Peyer's patch (tissue), 4 donors: ENCODE measurements at regions not wholly inside any gene's neighbourhood (a gene's known extent, or its start where the extent isn't known, plus 50 kb on each side); places are given as distances from the start of the nearest gene placed in this dataset.

Experiments
- DNase-seq, 3 donors: peaks; one replicate each; pipeline ENCODE4 v3.0.0-alpha.2; 2017 to 2019
- H3K27ac ChIP-seq, 4 donors: fragments of 200-600 bp; sonication (generic); one replicate each; pipeline ENCODE4 v1.5.1; 2016 to 2019
- H3K27me3 ChIP-seq, 2 donors: fragments of 200-600 bp; sonication (generic); one replicate each; pipeline ENCODE4 v1.5.1; 2019
- H3K36me3 ChIP-seq, 3 donors: fragments of 200-600 bp; sonication (generic); one replicate each; pipeline ENCODE4 v1.5.1; 2016 to 2019
- H3K4me1 ChIP-seq, 4 donors: fragments of 200-600 bp; sonication (generic); one replicate each; pipeline ENCODE4 v1.5.1; 2016 to 2019
- H3K4me3 ChIP-seq, 4 donors: fragments of 200-600 bp; sonication (generic); 1 replicate in 3 of 4; 2 replicates in 1 of 4; pipeline ENCODE4 v1.5.1; 2016 to 2019; ENCODE audit warnings: mild to moderate bottlenecking in 1 of 4
- H3K9me3 ChIP-seq, 4 donors: fragments of 200-600 bp; sonication (generic); one replicate each; pipeline ENCODE4 v1.5.1; 2016 to 2019; ENCODE audit warnings: mild to moderate bottlenecking in 1 of 4
- POLR2A ChIP-seq, 2 donors: fragments of 450-650 bp; IDR thresholded peaks; one replicate each; pipeline ENCODE4 v1.5.1; 2017; ENCODE audit warnings: antibody characterized with exemption in 2 of 2, mild to moderate bottlenecking in 2 of 2, moderate library complexity in 2 of 2
- TF ChIP-seq, protein P1 (sequence below), 6 experiments: fragments of 450-650 bp in 4 of 6; fragments of 200-600 bp in 2 of 6; sonication (generic) in 1 of 6; IDR thresholded peaks; one replicate each; pipeline ENCODE4 v1.5.1; 2017 to 2019; ENCODE audit warnings: antibody characterized with exemption in 6 of 6, mild to moderate bottlenecking in 3 of 6, moderate library complexity in 1 of 6

DNA sequence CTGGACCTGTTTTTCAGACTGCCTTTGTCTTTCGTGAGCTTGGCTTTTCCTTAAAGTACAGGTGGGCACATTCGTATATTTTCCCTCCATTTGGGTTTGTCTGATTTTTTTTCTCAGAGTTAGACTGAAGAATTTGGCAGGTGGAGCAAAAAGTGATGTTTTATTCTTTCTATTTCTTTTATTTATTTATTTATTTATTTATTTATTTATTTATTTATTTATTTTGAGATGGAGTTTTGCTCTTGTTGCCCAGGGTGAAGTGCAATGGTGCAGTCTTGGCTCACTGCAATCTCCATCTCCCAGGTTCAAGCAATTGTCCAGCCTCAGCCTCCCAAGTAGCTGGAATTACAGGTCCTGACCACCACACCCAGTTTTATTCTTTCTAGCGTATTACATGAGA lies 1805.1 kb upstream of the WWC1 start:
- DNase-seq: no peak
- Histone ChIP-seq H3K4me3 (no peak overlapping the region), H3K36me3 (no peaks in the 10 kb centered on the region), H3K27me3 (no peaks in the 10 kb centered on the region), H3K27ac (no peak overlapping the region), H3K4me1 (no peaks in the 10 kb centered on the region), H3K9me3 (no peaks in the 10 kb centered on the region)
- no peak for TF ChIP-seq POLR2A (IDR thresholded peaks at IDR 0.05)
- TF ChIP-seq, protein P1, sequence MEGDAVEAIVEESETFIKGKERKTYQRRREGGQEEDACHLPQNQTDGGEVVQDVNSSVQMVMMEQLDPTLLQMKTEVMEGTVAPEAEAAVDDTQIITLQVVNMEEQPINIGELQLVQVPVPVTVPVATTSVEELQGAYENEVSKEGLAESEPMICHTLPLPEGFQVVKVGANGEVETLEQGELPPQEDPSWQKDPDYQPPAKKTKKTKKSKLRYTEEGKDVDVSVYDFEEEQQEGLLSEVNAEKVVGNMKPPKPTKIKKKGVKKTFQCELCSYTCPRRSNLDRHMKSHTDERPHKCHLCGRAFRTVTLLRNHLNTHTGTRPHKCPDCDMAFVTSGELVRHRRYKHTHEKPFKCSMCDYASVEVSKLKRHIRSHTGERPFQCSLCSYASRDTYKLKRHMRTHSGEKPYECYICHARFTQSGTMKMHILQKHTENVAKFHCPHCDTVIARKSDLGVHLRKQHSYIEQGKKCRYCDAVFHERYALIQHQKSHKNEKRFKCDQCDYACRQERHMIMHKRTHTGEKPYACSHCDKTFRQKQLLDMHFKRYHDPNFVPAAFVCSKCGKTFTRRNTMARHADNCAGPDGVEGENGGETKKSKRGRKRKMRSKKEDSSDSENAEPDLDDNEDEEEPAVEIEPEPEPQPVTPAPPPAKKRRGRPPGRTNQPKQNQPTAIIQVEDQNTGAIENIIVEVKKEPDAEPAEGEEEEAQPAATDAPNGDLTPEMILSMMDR (IDR thresholded peaks at IDR 0.05): no peak

DNA sequence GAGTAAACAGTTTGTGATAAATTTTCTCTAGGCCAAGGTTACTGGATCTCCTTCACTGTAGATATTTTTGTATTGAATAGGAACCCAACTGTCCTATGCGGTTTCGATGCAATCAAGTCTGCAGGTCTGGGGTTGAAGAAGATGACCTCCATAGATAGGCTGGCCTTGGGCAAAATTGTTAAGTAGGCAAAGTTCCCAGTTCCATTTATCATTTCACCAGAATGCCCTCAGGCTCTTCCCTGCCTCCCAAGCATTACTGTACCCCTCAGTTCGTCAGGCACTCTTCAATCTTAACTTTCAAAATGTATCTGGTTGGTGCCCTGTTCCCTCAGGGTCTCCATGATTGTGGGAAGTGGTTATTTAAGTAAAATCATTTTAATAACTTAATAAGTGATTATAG lies 1802.9 kb upstream of the WWC1 start:
- H3K27ac ChIP-seq: no peak overlapping the region
- no peaks in the 10 kb centered on the region for H3K27me3 ChIP-seq
- TF ChIP-seq, protein P1 (IDR thresholded peaks at IDR 0.05): no peak
- TF ChIP-seq POLR2A (IDR thresholded peaks at IDR 0.05): no peak
- H3K4me1 ChIP-seq: no peaks in the 10 kb centered on the region
- DNase-seq: no peak
- H3K36me3 ChIP-seq: no peaks in the 10 kb centered on the region
- H3K4me3 ChIP-seq: no peak overlapping the region
- no peaks in the 10 kb centered on the region for H3K9me3 ChIP-seq

DNA sequence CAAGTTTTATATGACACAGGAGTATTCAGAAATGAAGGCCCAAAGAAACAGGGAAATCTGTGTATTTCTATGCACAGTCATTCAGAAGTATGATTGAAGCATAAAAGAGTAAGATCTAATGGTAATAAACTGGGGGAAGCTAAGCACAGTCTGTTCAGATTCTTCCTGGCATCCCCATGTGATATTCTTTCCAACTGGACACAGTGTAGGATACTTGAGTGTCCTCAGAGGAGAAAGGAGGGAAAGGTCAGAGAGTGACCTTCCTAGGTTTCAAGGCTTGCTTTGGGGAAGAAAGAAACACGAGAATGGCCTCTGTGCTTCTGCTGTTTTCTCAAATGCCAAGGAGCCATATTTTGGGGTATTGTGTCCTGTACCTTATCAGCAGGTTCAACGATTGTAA lies 1798.4 kb upstream of the WWC1 start:
- DNase-seq: no peak
- H3K36me3 ChIP-seq: no peaks in the 10 kb centered on the region
- H3K4me3 ChIP-seq: no peak overlapping the region
- TF ChIP-seq, protein P1 (IDR thresholded peaks at IDR 0.05): no peak
- TF ChIP-seq POLR2A (IDR thresholded peaks at IDR 0.05): no peak
- H3K27me3 ChIP-seq: no peaks in the 10 kb centered on the region
- no peaks in the 10 kb centered on the region for H3K9me3 ChIP-seq
- no peak overlapping the region for H3K27ac ChIP-seq
- H3K4me1 ChIP-seq: no peaks in the 10 kb centered on the region

DNA sequence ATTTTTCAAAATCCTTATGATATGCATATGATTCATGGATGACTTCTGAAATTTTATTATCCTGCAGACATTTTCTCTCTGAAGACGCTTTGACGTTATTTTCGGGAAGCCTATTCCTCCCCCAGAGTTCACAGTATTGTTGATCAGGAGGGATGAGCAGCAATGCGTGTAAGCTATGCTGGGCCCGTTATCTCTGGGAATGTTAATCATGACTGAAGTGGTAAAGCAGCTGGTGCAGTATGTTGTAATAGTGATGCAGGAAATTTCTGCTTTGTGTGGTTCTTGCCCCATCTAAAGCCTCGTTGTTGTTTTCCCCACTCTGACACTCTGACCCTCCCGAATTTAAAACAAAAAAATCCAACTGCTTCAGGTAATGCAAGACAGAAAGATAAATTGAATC lies 1797.8 kb upstream of the WWC1 start:
- Histone ChIP-seq H3K4me3 (no peak overlapping the region), H3K27me3 (no peaks in the 10 kb centered on the region), H3K4me1 (no peaks in the 10 kb centered on the region), H3K9me3 (no peaks in the 10 kb centered on the region), H3K36me3 (no peaks in the 10 kb centered on the region), H3K27ac (no peak overlapping the region)
- no peak for DNase-seq
- TF ChIP-seq, protein P1 (IDR thresholded peaks at IDR 0.05): no peak
- no peak for TF ChIP-seq POLR2A (IDR thresholded peaks at IDR 0.05)

DNA sequence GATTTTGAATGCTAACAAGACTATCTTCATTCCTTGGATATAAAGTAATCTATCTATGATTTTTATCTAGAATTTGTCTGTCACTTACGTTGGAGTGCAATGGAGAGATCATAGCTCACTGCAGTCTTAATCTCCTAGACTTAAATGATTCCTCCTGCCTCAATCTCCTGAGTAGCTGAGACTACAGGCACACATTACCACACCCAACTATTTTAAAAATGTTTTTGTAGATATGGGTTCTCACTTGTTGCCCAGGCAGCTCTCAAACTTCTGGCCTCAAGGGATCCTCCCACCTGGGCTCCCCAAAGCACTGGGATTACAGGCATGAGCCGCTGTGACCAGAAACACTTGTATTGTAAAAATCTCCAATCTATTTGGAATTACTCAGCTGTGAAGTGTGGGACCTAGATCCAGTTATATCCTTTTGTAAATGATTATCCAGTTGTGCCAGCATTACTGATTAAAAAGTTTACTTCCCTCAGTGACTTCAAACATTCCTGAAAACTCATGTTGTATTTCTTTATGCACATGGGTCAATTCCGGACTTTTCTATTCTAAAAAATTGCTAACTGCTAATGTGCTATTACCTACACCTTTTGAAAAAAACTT lies 1793.8 kb upstream of the WWC1 start:
- Histone ChIP-seq H3K4me3 (no peak overlapping the region), H3K27ac (no peak overlapping the region), H3K36me3 (no peaks in the 10 kb centered on the region), H3K9me3 (no peaks in the 10 kb centered on the region), H3K27me3 (no peaks in the 10 kb centered on the region), H3K4me1 (no peaks in the 10 kb centered on the region)
- no peak for DNase-seq
- no peak for TF ChIP-seq POLR2A (IDR thresholded peaks at IDR 0.05)
- TF ChIP-seq, protein P1 (IDR thresholded peaks at IDR 0.05): no peak
